GM18505 (cell line): ENCODE measurements at regions not wholly inside any gene's neighbourhood (a gene's known extent, or its start where the extent isn't known, plus 50 kb on each side); places are given as distances from the start of the nearest gene placed in this dataset.
"Not testable (repeated sequence)": the region's sequence is repeated elsewhere in the genome, so short reads cannot be mapped to it uniquely, and the experiment has no call there.

Source experiments
- ATAC-seq: cut with Tn5 transposase; IDR thresholded peaks from one replicate; pipeline ENCODE4 v1.9.1; 2021; ENCODE audit not compliant: unreplicated experiment
- POLR2A ChIP-seq: IDR thresholded peaks from 4 replicates; pipeline ENCODE4 v1.6.1; 2011; ENCODE audit warnings: borderline replicate concordance; ENCODE audit not compliant: insufficient read depth, insufficient read length; ENCODE audit errors: extremely low read depth

DNA sequence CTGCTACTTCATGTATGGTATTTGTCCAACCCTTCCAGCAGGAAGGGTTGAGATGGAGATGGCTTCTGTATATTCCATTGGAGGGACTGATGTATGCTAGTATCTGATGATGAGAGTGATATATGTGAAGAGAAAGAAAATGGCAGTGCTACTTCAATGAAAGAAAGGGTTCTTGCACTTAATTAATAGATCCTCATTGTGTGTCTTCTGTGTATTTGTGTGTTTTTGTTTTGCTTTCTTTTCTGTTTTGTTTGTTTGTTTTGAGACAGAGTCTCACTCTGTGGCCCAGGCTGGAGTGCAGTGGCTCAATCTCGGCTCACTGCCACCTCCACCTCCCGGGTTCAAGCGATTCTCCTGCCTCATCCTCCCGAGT is 61.2 kb upstream of the CRYM start:
- ATAC-seq = no peak
- no peak for TF ChIP-seq POLR2A

DNA sequence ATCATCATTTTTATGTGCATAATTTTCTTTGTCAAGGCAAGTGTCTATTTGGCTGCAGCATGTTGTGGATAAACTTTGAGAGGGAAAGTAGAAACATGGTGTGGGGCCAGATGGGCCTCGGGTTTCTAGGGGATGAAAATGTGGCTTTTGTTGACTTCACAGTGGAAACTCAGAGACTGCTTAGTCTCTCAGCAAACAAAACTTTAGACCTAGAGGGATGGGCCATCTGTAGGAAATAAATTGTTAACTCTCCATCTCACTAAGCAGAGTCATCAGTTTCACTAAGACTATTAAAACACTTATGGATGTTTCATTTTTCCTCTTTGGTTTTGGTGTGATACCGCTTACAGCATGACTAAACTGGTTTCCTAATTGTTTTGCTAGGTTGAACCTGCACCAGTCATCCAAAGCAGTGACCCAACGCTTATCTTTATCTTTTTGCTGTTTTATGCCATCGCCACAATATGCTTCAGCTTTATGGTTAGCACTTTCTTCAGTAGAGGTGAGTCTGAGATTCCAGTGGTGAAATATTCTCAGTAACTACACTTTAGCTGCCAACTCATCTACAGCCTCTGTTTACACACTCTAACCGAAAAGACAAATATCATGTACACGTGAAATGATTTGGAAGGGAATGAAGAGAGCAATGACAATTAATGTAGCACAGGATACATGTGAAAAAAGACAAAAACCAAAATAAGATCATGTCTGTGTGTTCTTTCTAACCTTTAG is 60.6 kb upstream of the CRYM start:
- no peak for TF ChIP-seq POLR2A
- ATAC-seq = no peak

DNA sequence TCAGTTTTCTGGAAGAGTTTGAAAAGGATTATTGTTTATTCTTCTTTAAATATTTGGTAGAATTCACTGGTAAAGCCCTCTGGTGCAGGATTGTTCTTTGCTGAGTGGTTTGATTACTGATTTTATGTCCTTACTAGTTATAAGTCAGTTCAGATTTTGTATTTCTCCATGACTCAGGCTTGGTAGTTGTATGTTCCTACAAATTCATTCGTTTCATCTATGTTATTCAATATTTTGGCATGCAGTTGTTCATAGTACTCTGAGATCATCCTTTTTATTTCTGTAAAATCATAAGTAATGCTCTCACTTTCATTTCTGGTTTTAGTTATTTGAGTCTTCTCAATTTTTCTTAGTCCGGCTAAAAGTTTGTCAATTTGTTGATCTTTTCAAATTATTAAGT is 58.1 kb upstream of the CRYM start:
- ATAC-seq = no peak
- no peak for TF ChIP-seq POLR2A

GRCh38 chr16:21334188-21335146 is 56.4 kb upstream of the CRYM start:
- not testable (repeated sequence) for ATAC-seq

- not testable (repeated sequence) for ATAC-seq
Measured at GRCh38 chr16:21333683-21334082, 55.6 kb upstream of the CRYM start.
